Uterus (tissue), 2 donors: ENCODE measurements at regions not wholly inside any gene's neighbourhood (a gene's known extent, or its start where the extent isn't known, plus 50 kb on each side); places are given as distances from the start of the nearest gene placed in this dataset.

Source experiments
- POLR2A ChIP-seq, 2 donors: fragments of 450-650 bp; IDR thresholded peaks; one replicate each; pipeline ENCODE4 v1.6.1; 2016; ENCODE audit warnings: antibody characterized with exemption in 2 of 2, mild to moderate bottlenecking in 1 of 2, moderate library complexity in 1 of 2
- TF ChIP-seq, protein P1 (sequence below), 4 experiments: fragments of 200-600 bp in 2 of 4; fragments of 450-650 bp in 2 of 4; sonication (generic) in 2 of 4; IDR thresholded peaks; one replicate each; pipeline ENCODE4 v1.5.1; 2016 to 2019; ENCODE audit warnings: antibody characterized with exemption in 4 of 4, mild to moderate bottlenecking in 2 of 4, moderate library complexity in 1 of 4

DNA sequence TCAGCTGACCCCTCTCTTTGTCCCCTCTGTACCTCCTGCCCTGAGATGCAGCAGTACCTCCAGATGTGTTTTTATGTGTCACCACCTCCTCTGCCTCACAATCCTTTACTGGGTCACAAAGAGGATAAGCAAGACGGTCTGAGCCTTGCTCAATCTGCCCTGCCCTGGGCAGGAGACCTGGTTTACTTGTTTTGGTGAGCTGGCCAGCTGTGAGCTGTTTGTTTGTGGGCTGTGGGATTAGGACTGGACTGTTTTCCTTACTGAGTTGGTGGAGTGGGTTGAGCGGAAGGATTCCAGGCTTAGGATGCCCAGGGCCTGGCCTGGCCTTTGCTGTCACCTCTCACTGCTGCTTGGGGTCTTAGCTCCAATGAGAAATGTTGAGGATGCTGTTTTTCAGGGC, 299.5 kb downstream of the SRBD1 start:
- TF ChIP-seq, protein P1, sequence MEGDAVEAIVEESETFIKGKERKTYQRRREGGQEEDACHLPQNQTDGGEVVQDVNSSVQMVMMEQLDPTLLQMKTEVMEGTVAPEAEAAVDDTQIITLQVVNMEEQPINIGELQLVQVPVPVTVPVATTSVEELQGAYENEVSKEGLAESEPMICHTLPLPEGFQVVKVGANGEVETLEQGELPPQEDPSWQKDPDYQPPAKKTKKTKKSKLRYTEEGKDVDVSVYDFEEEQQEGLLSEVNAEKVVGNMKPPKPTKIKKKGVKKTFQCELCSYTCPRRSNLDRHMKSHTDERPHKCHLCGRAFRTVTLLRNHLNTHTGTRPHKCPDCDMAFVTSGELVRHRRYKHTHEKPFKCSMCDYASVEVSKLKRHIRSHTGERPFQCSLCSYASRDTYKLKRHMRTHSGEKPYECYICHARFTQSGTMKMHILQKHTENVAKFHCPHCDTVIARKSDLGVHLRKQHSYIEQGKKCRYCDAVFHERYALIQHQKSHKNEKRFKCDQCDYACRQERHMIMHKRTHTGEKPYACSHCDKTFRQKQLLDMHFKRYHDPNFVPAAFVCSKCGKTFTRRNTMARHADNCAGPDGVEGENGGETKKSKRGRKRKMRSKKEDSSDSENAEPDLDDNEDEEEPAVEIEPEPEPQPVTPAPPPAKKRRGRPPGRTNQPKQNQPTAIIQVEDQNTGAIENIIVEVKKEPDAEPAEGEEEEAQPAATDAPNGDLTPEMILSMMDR (IDR thresholded peaks at IDR 0.05) = no peak
- TF ChIP-seq POLR2A (IDR thresholded peaks at IDR 0.05) = no peak
